ENCODE measurements at regions not wholly inside any gene's neighbourhood (a gene's known extent, or its start where the extent isn't known, plus 50 kb on each side); places are given as distances from the start of the nearest gene placed in this dataset.

- DNase-seq = no peak
- Histone ChIP-seq H3K4me1 (peaks cover 0 to 6% (median 0%) of the 10 kb centered on the region in 3 donors), H3K36me3 (no peaks in the 10 kb centered on the region), H3K9me3 (no peaks in the 10 kb centered on the region), H3K27me3 (no peaks in the 10 kb centered on the region), H3K27ac (no peak overlapping the region), H3K4me3 (no peak overlapping the region)
- no peak for TF ChIP-seq POLR2A (IDR thresholded peaks at IDR 0.05)
- TF ChIP-seq CTCF (IDR thresholded peaks at IDR 0.05) = no peak
- WGBS, 2 donors = 84 to 91% methylated on average over 6 to 8 of the region's 8 CpGs
- intact Hi-C loops (cut with DNase I) = no loop called here
Measured at GRCh38 chr11:112310848-112311247, 50.2 kb upstream of the PLET1 start.

- 88 to 90% methylated on average over 8 of the region's 8 CpGs for WGBS, 2 donors
- Histone ChIP-seq H3K9me3 (no peaks in the 10 kb centered on the region), H3K27ac (no peak overlapping the region), H3K4me3 (no peak overlapping the region), H3K4me1 (peaks cover 0 to 20% (median 4%) of the 10 kb centered on the region in 3 donors), H3K27me3 (no peaks in the 10 kb centered on the region), H3K36me3 (no peaks in the 10 kb centered on the region)
- DNase-seq = no peak
- intact Hi-C loops (cut with DNase I) = no loop called here
- TF ChIP-seq POLR2A (IDR thresholded peaks at IDR 0.05) = no peak
Measured at GRCh38 chr11:112315057-112315720, 54.5 kb upstream of the PLET1 start.

GRCh38 chr11:112315861-112316739 is 55.4 kb upstream of the PLET1 start:
- no peaks in the 10 kb centered on the region for H3K36me3 ChIP-seq
- no peaks in the 10 kb centered on the region for H3K9me3 ChIP-seq
- H3K27ac ChIP-seq = peak overlapping the region in 1 of 4 donors; percentile 17
- TF ChIP-seq POLR2A (IDR thresholded peaks at IDR 0.05) = no peak
- TF ChIP-seq CTCF (IDR thresholded peaks at IDR 0.05) = no peak
- intact Hi-C loops (cut with DNase I) = no loop called here
- H3K27me3 ChIP-seq = no peaks in the 10 kb centered on the region
- no peak for DNase-seq
- 94% methylated on average over 8 to 11 of the region's 11 CpGs for WGBS, 2 donors
- peaks cover 7 to 23% (median 13%) of the 10 kb centered on the region in 3 donors for H3K4me1 ChIP-seq
- no peak overlapping the region for H3K4me3 ChIP-seq

- intact Hi-C loops (cut with DNase I) = no loop called here
- WGBS, 2 donors = 72 to 80% methylated on average over 4 of the region's 4 CpGs
- no peak overlapping the region for H3K27ac ChIP-seq
- no peak overlapping the region for H3K4me3 ChIP-seq
- H3K27me3 ChIP-seq = no peaks in the 10 kb centered on the region
- DNase-seq = no peak
- H3K9me3 ChIP-seq = no peaks in the 10 kb centered on the region
- no peaks in the 10 kb centered on the region for H3K36me3 ChIP-seq
- TF ChIP-seq CTCF (IDR thresholded peaks at IDR 0.05) (no peak), POLR2A (IDR thresholded peaks at IDR 0.05) (no peak)
- H3K4me1 ChIP-seq = peaks cover 10 to 32% (median 18%) of the 10 kb centered on the region in 3 donors
Measured at GRCh38 chr11:112316971-112317370, 56.3 kb upstream of the PLET1 start.

- Histone ChIP-seq H3K36me3 (no peaks in the 10 kb centered on the region), H3K27me3 (no peaks in the 10 kb centered on the region), H3K27ac (peak overlapping the region; percentile 17 to 50 (median 34)), H3K4me3 (no peak overlapping the region), H3K4me1 (peaks cover 10 to 38% (median 18%) of the 10 kb centered on the region in 3 donors), H3K9me3 (no peaks in the 10 kb centered on the region)
- no peak for DNase-seq
- TF ChIP-seq POLR2A (IDR thresholded peaks at IDR 0.05) (no peak), CTCF (IDR thresholded peaks at IDR 0.05) (no peak)
- WGBS, 2 donors = 17 to 32% methylated on average over 1 of the region's 1 CpG
- intact Hi-C loops (cut with DNase I) = no loop called here
Measured at GRCh38 chr11:112318184-112318591, 57.5 kb upstream of the PLET1 start.
